ENCODE measurements at regions not wholly inside any gene's neighbourhood (a gene's known extent, or its start where the extent isn't known, plus 50 kb on each side); places are given as distances from the start of the nearest gene placed in this dataset.
"Not testable (repeated sequence)": the region's sequence is repeated elsewhere in the genome, so short reads cannot be mapped to it uniquely, and the experiment has no call there.

- H3K36me3 Mint-ChIP-seq, result no peaks in the 10 kb centered on the region
- 100% methylated on average over 2 of the region's 2 CpGs for WGBS (ENCODE audit: insufficient coverage)
Measured at GRCh38 chr9:82436475-82436874, 447.9 kb downstream of the SPATA31D1 start.

GRCh38 chr9:82437183-82437582 is 448.6 kb downstream of the SPATA31D1 start:
- H3K9ac ChIP-seq (ENCODE audit: insufficient read depth, low read length, poor library complexity, severe bottlenecking); H3K27me3 ChIP-seq (ENCODE audit: control insufficient read depth in 2 of 2, insufficient read depth in 2 of 2, low read length in 2 of 2); H3K36me3 Mint-ChIP-seq; H3K4me3 ChIP-seq (replicated peaks in 1 of 3; ENCODE audit: low read depth in 2 of 3, low read length in 3 of 3); H3K4me1 ChIP-seq (ENCODE audit: control insufficient read depth in 1 of 2, insufficient read depth in 2 of 2, low read length in 2 of 2); H3K27me3 Mint-ChIP-seq (ENCODE audit: low read depth in 3 of 3); H3K4me2 ChIP-seq (replicated peaks; ENCODE audit: extremely low read depth, low read length, poor library complexity, severe bottlenecking); H3K4me3 Mint-ChIP-seq; intact Hi-C loops (cut with micrococcal nuclease); H3K79me2 ChIP-seq (ENCODE audit: insufficient read depth, low read length); H3K27ac Mint-ChIP-seq; H3K4me1 Mint-ChIP-seq; H3K27ac ChIP-seq (ENCODE audit: low read depth in 1 of 2, low read length in 2 of 2); H4K20me1 ChIP-seq (ENCODE audit: insufficient read depth, low read length); H2AFZ ChIP-seq (ENCODE audit: insufficient read depth, low read depth, low read length, poor library complexity, severe bottlenecking); H3K36me3 ChIP-seq (replicated peaks in 1 of 2; ENCODE audit: control insufficient read depth in 1 of 2, insufficient read depth in 2 of 2, low read length in 2 of 2); DNase-seq: not testable (repeated sequence)
- no CpG with 5 or more reads among the region's 3 CpGs for WGBS (ENCODE audit: insufficient coverage)
- peaks cover 24 to 49% (median 33%) of the 10 kb centered on the region in 7 donors for H3K9me3 Mint-ChIP-seq
- H3K9me3 ChIP-seq (replicated peaks in 1 of 2; ENCODE audit: control insufficient read depth in 1 of 2, insufficient read depth in 1 of 2, low read length in 2 of 2), result peaks cover 17 to 44% of the 10 kb centered on the region in 2 donors

More at GRCh38 chr9:82436475-82436874, 447.9 kb downstream of the SPATA31D1 start:
- intact Hi-C loops (cut with micrococcal nuclease), result no loop called here
- H3K27me3 ChIP-seq (ENCODE audit: control insufficient read depth in 2 of 2, insufficient read depth in 2 of 2, low read length in 2 of 2), result no peaks in the 10 kb centered on the region
- H3K4me1 ChIP-seq (ENCODE audit: control insufficient read depth in 1 of 2, insufficient read depth in 2 of 2, low read length in 2 of 2), result no peaks in the 10 kb centered on the region
- TF ChIP-seq, protein P1, sequence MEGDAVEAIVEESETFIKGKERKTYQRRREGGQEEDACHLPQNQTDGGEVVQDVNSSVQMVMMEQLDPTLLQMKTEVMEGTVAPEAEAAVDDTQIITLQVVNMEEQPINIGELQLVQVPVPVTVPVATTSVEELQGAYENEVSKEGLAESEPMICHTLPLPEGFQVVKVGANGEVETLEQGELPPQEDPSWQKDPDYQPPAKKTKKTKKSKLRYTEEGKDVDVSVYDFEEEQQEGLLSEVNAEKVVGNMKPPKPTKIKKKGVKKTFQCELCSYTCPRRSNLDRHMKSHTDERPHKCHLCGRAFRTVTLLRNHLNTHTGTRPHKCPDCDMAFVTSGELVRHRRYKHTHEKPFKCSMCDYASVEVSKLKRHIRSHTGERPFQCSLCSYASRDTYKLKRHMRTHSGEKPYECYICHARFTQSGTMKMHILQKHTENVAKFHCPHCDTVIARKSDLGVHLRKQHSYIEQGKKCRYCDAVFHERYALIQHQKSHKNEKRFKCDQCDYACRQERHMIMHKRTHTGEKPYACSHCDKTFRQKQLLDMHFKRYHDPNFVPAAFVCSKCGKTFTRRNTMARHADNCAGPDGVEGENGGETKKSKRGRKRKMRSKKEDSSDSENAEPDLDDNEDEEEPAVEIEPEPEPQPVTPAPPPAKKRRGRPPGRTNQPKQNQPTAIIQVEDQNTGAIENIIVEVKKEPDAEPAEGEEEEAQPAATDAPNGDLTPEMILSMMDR (IDR thresholded peaks at IDR 0.05), result no peak
- no peak overlapping the region for H2AFZ ChIP-seq (ENCODE audit: insufficient read depth, low read depth, low read length, poor library complexity, severe bottlenecking)
- no peak overlapping the region for H3K27ac Mint-ChIP-seq
- no peak overlapping the region for H3K4me2 ChIP-seq (replicated peaks; ENCODE audit: extremely low read depth, low read length, poor library complexity, severe bottlenecking)
- no peaks in the 10 kb centered on the region for H3K4me1 Mint-ChIP-seq
- H3K36me3 ChIP-seq (replicated peaks in 1 of 2; ENCODE audit: control insufficient read depth in 1 of 2, insufficient read depth in 2 of 2, low read length in 2 of 2), result no peaks in the 10 kb centered on the region
- no peak for DNase-seq
- H3K9me3 ChIP-seq (replicated peaks in 1 of 2; ENCODE audit: control insufficient read depth in 1 of 2, insufficient read depth in 1 of 2, low read length in 2 of 2), result peaks cover 17 to 51% of the 10 kb centered on the region in 2 donors
- peaks cover 0 to 1% (median 0%) of the 10 kb centered on the region in 3 donors for H3K27me3 Mint-ChIP-seq (ENCODE audit: low read depth in 3 of 3)
- no peak overlapping the region for H3K4me3 ChIP-seq (replicated peaks in 1 of 3; ENCODE audit: low read depth in 2 of 3, low read length in 3 of 3)
- peaks cover 31 to 55% (median 36%) of the 10 kb centered on the region in 7 donors for H3K9me3 Mint-ChIP-seq
- H3K4me3 Mint-ChIP-seq, result no peak overlapping the region
- H4K20me1 ChIP-seq (ENCODE audit: insufficient read depth, low read length), result no peaks in the 10 kb centered on the region
- H3K27ac ChIP-seq (ENCODE audit: low read depth in 1 of 2, low read length in 2 of 2), result no peak overlapping the region
- no peak overlapping the region for H3K9ac ChIP-seq (ENCODE audit: insufficient read depth, low read length, poor library complexity, severe bottlenecking)
- H3K79me2 ChIP-seq (ENCODE audit: insufficient read depth, low read length), result no peaks in the 10 kb centered on the region

All from CD14-positive monocyte (primary cell).